Stomach (tissue), 8 donors: ENCODE measurements at regions not wholly inside any gene's neighbourhood (a gene's known extent, or its start where the extent isn't known, plus 50 kb on each side); places are given as distances from the start of the nearest gene placed in this dataset.
"Not testable (repeated sequence)": the region's sequence is repeated elsewhere in the genome, so short reads cannot be mapped to it uniquely, and the experiment has no call there.

Source experiments
- DNase-seq, 2 donors: peaks; one replicate each; pipeline versions ENCODE4 v3.0.0 to v3.0.0-alpha.2; 2013 to 2019
- H3K27ac ChIP-seq, 5 donors: fragments of 200-600 bp in 4 of 5; sonication (generic) in 4 of 5; one replicate each; pipeline ENCODE4 v1.5.1; 2013 to 2019; ENCODE audit warnings: mild to moderate bottlenecking in 1 of 5, moderate library complexity in 1 of 5
- H3K27me3 ChIP-seq, 3 donors: fragments of 200-600 bp; sonication (generic); one replicate each; pipeline ENCODE4 v1.5.1; 2017 to 2019; ENCODE audit warnings: mixed run types in 1 of 3
- H3K36me3 ChIP-seq, 4 donors: fragments of 200-600 bp; sonication (generic); 1 replicate in 3 of 4; 2 replicates in 1 of 4; pipeline ENCODE4 v1.5.1; 2016 to 2019
- H3K4me1 ChIP-seq, 4 donors: fragments of 200-600 bp; sonication (generic); one replicate each; pipeline ENCODE4 v1.5.1; 2016 to 2019
- H3K4me3 ChIP-seq, 4 donors: fragments of 200-600 bp; sonication (generic) in 3 of 4; one replicate each; pipeline ENCODE4 v1.5.1; 2016 to 2019; ENCODE audit warnings: mild to moderate bottlenecking in 1 of 4
- H3K9me3 ChIP-seq, 4 donors: fragments of 200-600 bp; sonication (generic); one replicate each; pipeline ENCODE4 v1.5.1; 2016 to 2019
- EP300 ChIP-seq: sonication (generic); formaldehyde crosslinking; IDR thresholded peaks from one replicate; pipeline ENCODE4 v1.6.1; 2017; ENCODE audit warnings: antibody characterized with exemption
- POLR2A ChIP-seq, 4 donors: fragments of 450-650 bp; IDR thresholded peaks; one replicate each; pipeline ENCODE4 v1.6.1; 2016; ENCODE audit warnings: antibody characterized with exemption in 4 of 4, control low read depth in 2 of 4, mild to moderate bottlenecking in 1 of 4, moderate library complexity in 1 of 4
- POLR2AphosphoS5 ChIP-seq, 3 donors: sonication (generic); formaldehyde crosslinking; IDR thresholded peaks; one replicate each; pipeline ENCODE4 v1.6.1; 2016; ENCODE audit warnings: antibody characterized with exemption in 3 of 3
- WGBS, 5 donors: extraction: QIAGEN DNeasy Blood & Tissue Kit in 3 of 5; methylation state at CpG; one replicate each; pipeline versions ENCODE4 v1.1.5 to v1.1.7; 2013 to 2018; 5-methylcytosine and 5-hydroxymethylcytosine counted together
- intact Hi-C: fragments of 100-400 bp; cut with DNase I; formaldehyde crosslinking; loops from one replicate; pipeline ENCODE4 v1.15.1; 2023; ENCODE audit warnings: low total_unique reads
- TF ChIP-seq, protein P1 (sequence below), 7 experiments: fragments of 450-650 bp in 4 of 7; fragments of 200-600 bp in 3 of 7; sonication (generic) in 3 of 7; IDR thresholded peaks; one replicate each; pipeline ENCODE4 v1.5.1; 2016 to 2019; ENCODE audit warnings: antibody characterized with exemption in 7 of 7, control low read depth in 2 of 7, mild to moderate bottlenecking in 1 of 7
- donor health status: healthy with polysubstance abuse.
- donor health status: Bipolar disorder and iron deficiency.
- donor health status: healthy.

DNA sequence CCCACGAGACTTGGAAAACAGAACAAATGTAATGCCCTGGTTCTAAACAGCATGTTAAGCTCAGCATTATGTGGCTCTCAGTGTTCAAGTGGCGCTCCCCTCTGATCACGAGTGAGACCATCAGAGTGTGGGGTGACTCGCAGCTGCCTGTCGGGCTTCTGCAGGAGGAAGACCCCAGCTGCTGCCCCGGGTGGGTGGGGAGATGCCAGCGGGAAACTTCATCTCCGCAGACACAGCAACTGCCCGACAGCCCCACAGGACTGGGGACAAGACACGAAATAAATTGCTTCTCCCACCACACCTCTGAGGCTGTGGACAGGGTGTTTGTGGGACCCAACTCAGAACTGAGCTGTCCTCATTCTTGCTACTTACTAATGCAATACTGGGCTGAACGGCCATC is 126.3 kb upstream of the KIF5B start:
- no peaks in the 10 kb centered on the region for H3K9me3 ChIP-seq
- no peak overlapping the region for H3K27ac ChIP-seq
- TF ChIP-seq POLR2AphosphoS5 (IDR thresholded peaks at IDR 0.05) (no peak), EP300 (no peak), POLR2A (IDR thresholded peaks at IDR 0.05) (no peak)
- TF ChIP-seq, protein P1, sequence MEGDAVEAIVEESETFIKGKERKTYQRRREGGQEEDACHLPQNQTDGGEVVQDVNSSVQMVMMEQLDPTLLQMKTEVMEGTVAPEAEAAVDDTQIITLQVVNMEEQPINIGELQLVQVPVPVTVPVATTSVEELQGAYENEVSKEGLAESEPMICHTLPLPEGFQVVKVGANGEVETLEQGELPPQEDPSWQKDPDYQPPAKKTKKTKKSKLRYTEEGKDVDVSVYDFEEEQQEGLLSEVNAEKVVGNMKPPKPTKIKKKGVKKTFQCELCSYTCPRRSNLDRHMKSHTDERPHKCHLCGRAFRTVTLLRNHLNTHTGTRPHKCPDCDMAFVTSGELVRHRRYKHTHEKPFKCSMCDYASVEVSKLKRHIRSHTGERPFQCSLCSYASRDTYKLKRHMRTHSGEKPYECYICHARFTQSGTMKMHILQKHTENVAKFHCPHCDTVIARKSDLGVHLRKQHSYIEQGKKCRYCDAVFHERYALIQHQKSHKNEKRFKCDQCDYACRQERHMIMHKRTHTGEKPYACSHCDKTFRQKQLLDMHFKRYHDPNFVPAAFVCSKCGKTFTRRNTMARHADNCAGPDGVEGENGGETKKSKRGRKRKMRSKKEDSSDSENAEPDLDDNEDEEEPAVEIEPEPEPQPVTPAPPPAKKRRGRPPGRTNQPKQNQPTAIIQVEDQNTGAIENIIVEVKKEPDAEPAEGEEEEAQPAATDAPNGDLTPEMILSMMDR (IDR thresholded peaks at IDR 0.05), result no peak
- H3K27me3 ChIP-seq, result no peaks in the 10 kb centered on the region
- H3K4me1 ChIP-seq, result peaks cover 0 to 8% (median 2%) of the 10 kb centered on the region in 4 donors
- H3K4me3 ChIP-seq, result no peak overlapping the region
- 81 to 87% (median 84%) methylated on average over 11 of the region's 11 CpGs for WGBS, 5 donors
- intact Hi-C loops, result no loop called here
- DNase-seq, result no peak
- H3K36me3 ChIP-seq, result no peaks in the 10 kb centered on the region

- Histone ChIP-seq H3K36me3 (no peaks in the 10 kb centered on the region), H3K27me3 (no peaks in the 10 kb centered on the region), H3K9me3 (no peaks in the 10 kb centered on the region), H3K4me3 (no peak overlapping the region), H3K27ac (peak overlapping the region in 3 of 5 donors; percentile 2 to 46 (median 46)), H3K4me1 (peaks cover 0 to 8% (median 2%) of the 10 kb centered on the region in 4 donors)
- no peak for TF ChIP-seq POLR2A (IDR thresholded peaks at IDR 0.05)
- TF ChIP-seq, protein P1 (IDR thresholded peaks at IDR 0.05), result no peak
- TF ChIP-seq EP300, result no peak
- no peak for TF ChIP-seq POLR2AphosphoS5 (IDR thresholded peaks at IDR 0.05)
- peak in 1 of 2 donors; percentile 39 for DNase-seq
- WGBS, 5 donors, result 59 to 74% (median 67%) methylated on average over 18 of the region's 18 CpGs
- intact Hi-C loops, result no loop called here
Measured at GRCh38 chr10:32180390-32181280, 124.4 kb upstream of the KIF5B start.

DNA sequence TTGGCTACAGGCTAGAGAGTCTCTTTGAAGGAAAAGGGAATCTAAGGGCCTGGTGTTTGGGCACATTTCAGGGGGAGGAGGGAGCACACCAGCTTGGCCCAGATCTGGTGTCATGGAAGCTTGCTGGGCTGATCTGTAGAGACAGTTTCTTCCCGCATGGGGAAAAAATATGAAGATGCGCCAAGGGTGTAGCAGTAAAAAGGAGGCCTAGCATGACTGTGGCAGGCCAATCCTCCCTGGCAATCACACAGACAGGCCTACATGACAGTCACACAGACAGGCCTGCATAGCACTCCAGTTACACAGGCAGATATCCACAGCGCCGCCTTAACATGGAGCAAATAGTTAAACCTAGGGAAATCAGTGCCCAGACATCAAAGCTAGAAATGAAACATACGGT is 123.6 kb upstream of the KIF5B start:
- WGBS, 5 donors, result 72 to 90% (median 87%) methylated on average over 5 of the region's 5 CpGs
- no peak for DNase-seq
- peak overlapping the region in 3 of 5 donors; percentile 2 to 46 (median 46) for H3K27ac ChIP-seq
- H3K4me3 ChIP-seq, result no peak overlapping the region
- no peaks in the 10 kb centered on the region for H3K36me3 ChIP-seq
- peaks cover 0 to under 1% (median 0%) of the 10 kb centered on the region in 4 donors for H3K9me3 ChIP-seq
- peaks cover 0 to 8% (median 2%) of the 10 kb centered on the region in 4 donors for H3K4me1 ChIP-seq
- H3K27me3 ChIP-seq, result no peaks in the 10 kb centered on the region
- intact Hi-C loops, result no loop called here
- TF ChIP-seq, protein P1 (IDR thresholded peaks at IDR 0.05), result no peak
- no peak for TF ChIP-seq POLR2AphosphoS5 (IDR thresholded peaks at IDR 0.05)
- TF ChIP-seq EP300, result no peak
- no peak for TF ChIP-seq POLR2A (IDR thresholded peaks at IDR 0.05)

- WGBS, 5 donors, result 88 to 95% (median 93%) methylated on average over 7 of the region's 7 CpGs
- H3K4me1 ChIP-seq, H3K27ac ChIP-seq, H3K36me3 ChIP-seq, H3K4me3 ChIP-seq, intact Hi-C loops, H3K27me3 ChIP-seq, DNase-seq: not testable (repeated sequence)
- peaks cover 0 to 10% (median 0%) of the 10 kb centered on the region in 4 donors for H3K9me3 ChIP-seq
Measured at GRCh38 chr10:32177594-32177993, 121.4 kb upstream of the KIF5B start.

DNA sequence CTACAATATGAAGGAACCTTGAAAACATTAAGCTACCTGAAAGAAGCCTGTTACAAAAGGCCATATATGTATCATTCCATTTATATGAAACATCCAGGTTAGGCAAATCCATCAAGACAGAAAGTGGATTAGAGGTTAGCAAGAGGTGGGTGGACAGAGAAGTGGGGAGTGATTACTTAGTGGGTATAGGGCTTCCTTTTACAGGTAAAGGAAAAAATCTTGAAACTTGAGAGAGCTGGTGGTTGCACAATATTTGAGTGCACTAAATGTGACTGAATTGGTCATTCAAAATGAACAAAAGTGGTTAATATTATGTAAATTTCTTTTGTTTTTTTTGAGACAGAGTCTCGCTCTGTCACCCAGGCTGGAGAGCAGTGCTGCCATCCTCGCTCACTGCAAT is 119.4 kb upstream of the KIF5B start:
- Histone ChIP-seq H3K4me3 (no peak overlapping the region), H3K4me1 (peaks cover 0 to 12% (median 4%) of the 10 kb centered on the region in 4 donors), H3K27ac (no peak overlapping the region), H3K36me3 (no peaks in the 10 kb centered on the region), H3K9me3 (peaks cover 0 to 10% (median 0%) of the 10 kb centered on the region in 4 donors), H3K27me3 (no peaks in the 10 kb centered on the region)
- intact Hi-C loops, result no loop called here
- no peak for DNase-seq
- WGBS, 5 donors, result 95 to 98% (median 95%) methylated on average over 2 of the region's 2 CpGs
- TF ChIP-seq POLR2A (IDR thresholded peaks at IDR 0.05), result no peak
- TF ChIP-seq POLR2AphosphoS5 (IDR thresholded peaks at IDR 0.05), result no peak
- TF ChIP-seq, protein P1 (IDR thresholded peaks at IDR 0.05), result no peak
- TF ChIP-seq EP300, result no peak
